ENCODE measurements at regions not wholly inside any gene's neighbourhood (a gene's known extent, or its start where the extent isn't known, plus 50 kb on each side); places are given as distances from the start of the nearest gene placed in this dataset.

- Histone ChIP-seq H2BK12ac (ENCODE audit: insufficient read length, low read depth, low read length) (no peak overlapping the region), H4K20me1 (ENCODE audit: control insufficient read depth, insufficient read depth, insufficient read length) (no peaks in the 10 kb centered on the region), H3T11ph (ENCODE audit: low read length) (no peak overlapping the region), H3K23ac (ENCODE audit: insufficient read length, low read depth, low read length) (no peak overlapping the region), H3K9ac (ENCODE audit: extremely low read depth, insufficient read length, low read length) (no peak overlapping the region), H3K4me2 (ENCODE audit: insufficient read depth, insufficient read length, low read length) (no peak overlapping the region), H2BK5ac (ENCODE audit: insufficient read length, low read length) (no peak overlapping the region), H2BK120ac (ENCODE audit: low read depth, low read length, poor library complexity, severe bottlenecking) (no peak overlapping the region), H3K9me3 (ENCODE audit: control insufficient read depth, low read depth, low read length) (no peaks in the 10 kb centered on the region), H3K79me1 (ENCODE audit: insufficient read depth, low read depth, low read length, poor library complexity, severe bottlenecking) (no peaks in the 10 kb centered on the region), H3K27ac (ENCODE audit: insufficient read length, low read depth, low read length) (no peak overlapping the region), H3K14ac (ENCODE audit: insufficient read depth, low read length) (no peak overlapping the region; the same call in 1 of the 2 replicates), H2BK15ac (ENCODE audit: low read depth, low read length) (no peak overlapping the region), H4K91ac (ENCODE audit: insufficient read length, low read depth, low read length) (no peak overlapping the region), H2AK5ac (ENCODE audit: insufficient read length, low read length) (no peak overlapping the region), H4K8ac (replicated peaks; ENCODE audit: insufficient read length, low read depth, low read length) (no peak overlapping the region), H2BK20ac (ENCODE audit: low read depth, low read length, poor library complexity, severe bottlenecking) (no peak overlapping the region), H3K4me1 (ENCODE audit: insufficient read depth, low read length) (no peaks in the 10 kb centered on the region), H3K18ac (ENCODE audit: insufficient read length, low read depth, low read length) (no peak overlapping the region), H3K23me2 (ENCODE audit: insufficient read length, low read depth, low read length, poor library complexity, severe bottlenecking) (no peaks in the 10 kb centered on the region), H3K79me2 (ENCODE audit: insufficient read depth, low read length) (no peaks in the 10 kb centered on the region), H3K4ac (ENCODE audit: low read depth, low read length) (no peak overlapping the region), H3K27me3 (ENCODE audit: insufficient read depth, low read length) (no peaks in the 10 kb centered on the region), H4K5ac (ENCODE audit: insufficient read length, low read depth, low read length) (no peak overlapping the region), H3K56ac (ENCODE audit: insufficient read length, low read depth, low read length) (no peak overlapping the region), H2AFZ (ENCODE audit: low read length) (no peak overlapping the region)
- no CpG with 5 or more reads among the region's 3 CpGs for WGBS (ENCODE audit: extremely low coverage, insufficient read length, low lambda C conversion rate)
- Mint-ChIP-seq H3K36me3 (ENCODE audit: insufficient read depth in 1 of 3, low read depth in 3 of 3) (peaks cover 0 to 8% (median 2%) of the 10 kb centered on the region in 3 experiments; a peak in 3 of 7 replicates), H3K27ac (no peak overlapping the region), H3K4me1 (no peaks in the 10 kb centered on the region), H3K9me3 (peaks cover 2 to 5% of the 10 kb centered on the region in 2 experiments; a peak in 4 of 5 replicates), H3K27me3 (ENCODE audit: low read depth) (no peaks in the 10 kb centered on the region; the same call in 1 of the 2 replicates), H3K4me3 (no peak overlapping the region)
- no peak for DNase-seq
- no peak for TF ChIP-seq CTCF (conservative IDR thresholded peaks at IDR 0.05)
These were observed 687.9 kb upstream of the ACVR2A start for GRCh38 chr2:147156970-147157369.
